ENCODE measurements at regions not wholly inside any gene's neighbourhood (a gene's known extent, or its start where the extent isn't known, plus 50 kb on each side); places are given as distances from the start of the nearest gene placed in this dataset.

GRCh38 chr2:71878626-71879508 is 268.8 kb downstream of the CYP26B1 start:
- no peak overlapping the region for H3K4me3 ChIP-seq (ENCODE audit: low read length)
- DNase-seq (ENCODE audit: low read depth), result no peak
- no peak for TF ChIP-seq CTCF (conservative IDR thresholded peaks at IDR 0.05; ENCODE audit: low read depth, low read length)

GRCh38 chr2:71877636-71878035 is 270.0 kb downstream of the CYP26B1 start:
- H3K4me3 ChIP-seq (ENCODE audit: low read length), result no peak overlapping the region
- no peak for DNase-seq (ENCODE audit: low read depth)
- no peak for TF ChIP-seq CTCF (conservative IDR thresholded peaks at IDR 0.05; ENCODE audit: low read depth, low read length)

GRCh38 chr2:71876542-71877451 is 270.9 kb downstream of the CYP26B1 start:
- H3K4me3 ChIP-seq (ENCODE audit: low read length), result no peak overlapping the region

GRCh38 chr2:71872466-71873051 is 275.1 kb downstream of the CYP26B1 start:
- no peak for TF ChIP-seq CTCF (conservative IDR thresholded peaks at IDR 0.05; ENCODE audit: low read depth, low read length)
- no peak overlapping the region for H3K4me3 ChIP-seq (ENCODE audit: low read length)
- DNase-seq (ENCODE audit: low read depth), result no peak

More at GRCh38 chr2:71876542-71877451, 270.9 kb downstream of the CYP26B1 start:
- DNase-seq (ENCODE audit: low read depth), result no peak
- no peak for TF ChIP-seq CTCF (conservative IDR thresholded peaks at IDR 0.05; ENCODE audit: low read depth, low read length)

GRCh38 chr2:71865391-71865965 is 282.2 kb downstream of the CYP26B1 start:
- no peak for TF ChIP-seq CTCF (conservative IDR thresholded peaks at IDR 0.05; ENCODE audit: low read depth, low read length)
- no peak for DNase-seq (ENCODE audit: low read depth)
- no peak overlapping the region for H3K4me3 ChIP-seq (ENCODE audit: low read length)

GRCh38 chr2:71864085-71864484 is 283.6 kb downstream of the CYP26B1 start:
- H3K4me3 ChIP-seq (ENCODE audit: low read length), result no peak overlapping the region
- no peak for TF ChIP-seq CTCF (conservative IDR thresholded peaks at IDR 0.05; ENCODE audit: low read depth, low read length)
- DNase-seq (ENCODE audit: low read depth), result no peak

All from retinal pigment epithelial cell (primary cell).